Activated CD4-positive, alpha-beta memory T cell treated with anti-CD3 and anti-CD28 coated beads, Interleukin-2, amount 10 ng/mL, durations not matched to agents 7 days and 5 days (primary cell): ENCODE measurements at regions not wholly inside any gene's neighbourhood (a gene's known extent, or its start where the extent isn't known, plus 50 kb on each side); places are given as distances from the start of the nearest gene placed in this dataset.

ENCODE experiments used
- CTCF ChIA-PET: fragments of 350-600 bp; sonication (Branson Sonifier 250); formaldehyde crosslinking; loops from one replicate; lab custom pipeline; 2021; ENCODE audit warnings: antibody characterized with exemption, inconsistent platforms; lab: Charles Lee
- POLR2A ChIA-PET: fragments of 350-600 bp; sonication (Branson Sonifier 250); formaldehyde crosslinking; loops from one replicate; lab custom pipeline; 2021; ENCODE audit warnings: antibody characterized with exemption; lab: Charles Lee
- DNase-seq: peaks from one replicate; pipeline ENCODE4 v3.0.0-alpha.2; 2020
- H3K27ac Mint-ChIP-seq: one replicate; pipeline ENCODE4 v1.8.0; 2021; ENCODE audit warnings: mild to moderate bottlenecking, mixed read lengths
- H3K27me3 Mint-ChIP-seq: one replicate; pipeline ENCODE4 v1.8.0; 2021; ENCODE audit warnings: mixed read lengths
- H3K36me3 Mint-ChIP-seq: one replicate; pipeline ENCODE4 v1.8.0; 2021; ENCODE audit warnings: low read depth, mixed read lengths
- H3K4me1 Mint-ChIP-seq: one replicate; pipeline ENCODE4 v1.8.0; 2021; ENCODE audit warnings: mixed read lengths
- H3K4me3 Mint-ChIP-seq: one replicate; pipeline ENCODE4 v1.8.0; 2021; ENCODE audit warnings: mild to moderate bottlenecking, mixed read lengths
- H3K9me3 Mint-ChIP-seq: one replicate; pipeline ENCODE4 v1.8.0; 2021; ENCODE audit warnings: mixed read lengths

DNA sequence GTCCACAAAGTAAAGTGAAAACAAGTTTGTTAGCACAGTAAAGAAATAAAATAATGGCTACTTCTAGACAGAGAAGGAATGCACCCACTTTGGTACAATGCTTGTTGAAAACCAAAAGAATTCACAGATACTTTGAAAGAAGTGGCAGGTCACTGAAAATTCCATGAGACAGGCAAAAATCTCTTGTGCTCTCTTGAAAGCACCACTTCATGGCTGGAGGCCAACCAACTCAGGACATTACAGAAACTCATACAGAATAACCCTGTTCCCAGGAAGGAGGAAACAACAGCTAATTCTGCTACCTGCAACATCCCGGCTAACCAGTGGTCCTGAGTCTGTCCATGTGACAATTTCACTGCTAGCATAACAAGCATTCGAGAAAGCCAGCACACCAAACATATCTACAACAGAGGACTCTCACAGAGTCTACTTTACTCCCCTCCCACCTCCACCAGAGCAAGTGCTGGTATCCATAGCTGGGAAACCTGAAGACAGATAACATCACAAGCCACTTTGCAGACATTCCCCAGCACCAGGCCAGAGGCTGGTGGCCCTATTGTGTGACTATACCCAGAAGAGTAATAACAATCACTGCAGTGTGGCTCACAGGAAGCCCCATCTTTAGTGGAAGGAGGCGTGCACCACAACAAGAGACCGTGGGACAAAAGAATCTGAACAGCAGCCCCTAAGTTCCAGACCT lies 255.3 kb upstream of the SLITRK3 start:
- POLR2A ChIA-PET = no interaction called here
- H3K4me3 Mint-ChIP-seq = no peak overlapping the region

DNA sequence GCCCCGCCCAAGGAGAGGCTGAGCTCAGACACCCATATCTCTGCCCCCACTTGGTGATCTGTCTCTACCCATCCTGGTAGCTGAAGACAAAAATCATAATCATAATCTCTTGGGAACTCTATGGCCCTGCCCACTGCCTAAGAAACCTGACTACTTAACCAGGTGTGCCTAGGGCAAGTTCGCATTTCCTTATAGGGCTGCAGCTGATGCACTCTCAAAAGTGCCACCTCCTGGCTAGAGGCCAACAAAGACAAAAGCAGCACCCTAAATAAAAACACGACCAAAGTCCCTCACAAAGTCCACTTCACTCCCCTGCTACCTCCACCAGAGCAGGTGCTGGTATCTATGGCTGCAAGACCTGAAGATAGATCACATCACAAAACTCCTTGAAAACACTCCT lies 250.4 kb upstream of the SLITRK3 start:
- H3K4me3 Mint-ChIP-seq = no peak overlapping the region
- ChIA-PET CTCF (no interaction called here), POLR2A (no interaction called here)
- no peaks in the 10 kb centered on the region for H3K36me3 Mint-ChIP-seq
- H3K27me3 Mint-ChIP-seq = no peaks in the 10 kb centered on the region
- DNase-seq = no peak
- H3K9me3 Mint-ChIP-seq = peaks cover 2% of the 10 kb centered on the region
- H3K27ac Mint-ChIP-seq = no peak overlapping the region
- H3K4me1 Mint-ChIP-seq = no peaks in the 10 kb centered on the region

More for the DNA sequence above, 255.3 kb upstream of the SLITRK3 start:
- Mint-ChIP-seq H3K9me3 (peaks cover 4% of the 10 kb centered on the region), H3K4me1 (no peaks in the 10 kb centered on the region), H3K36me3 (no peaks in the 10 kb centered on the region), H3K27ac (no peak overlapping the region), H3K27me3 (no peaks in the 10 kb centered on the region)
- DNase-seq = no peak
- CTCF ChIA-PET = no interaction called here

DNA sequence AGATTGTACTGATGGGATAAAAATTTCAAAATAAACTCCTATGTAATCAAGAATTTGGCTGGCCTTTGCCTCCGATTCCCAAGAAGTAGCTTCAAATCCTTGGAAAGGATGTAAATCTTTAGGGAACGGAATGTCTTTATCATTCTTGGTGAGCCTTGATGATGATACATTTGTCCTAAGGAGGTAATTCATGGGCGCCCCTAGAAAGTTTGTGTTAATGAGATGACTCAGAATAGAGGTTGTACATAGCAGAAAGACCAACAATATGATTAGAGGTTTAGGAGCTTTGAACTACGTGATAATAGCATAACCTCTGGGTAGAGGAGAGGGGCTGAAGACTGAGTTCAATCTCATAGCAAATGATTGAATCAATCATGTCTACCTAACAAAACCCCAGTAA lies 248.6 kb upstream of the SLITRK3 start:
- no peak overlapping the region for H3K4me3 Mint-ChIP-seq
- H3K36me3 Mint-ChIP-seq = no peaks in the 10 kb centered on the region
- POLR2A ChIA-PET = no interaction called here
- DNase-seq = no peak
- CTCF ChIA-PET = interaction anchor here (0.7 kb wide), 1 partner anchor 97 kb away, joined by 4 read pairs; no protein-coding TSS in a partner anchor
- H3K27ac Mint-ChIP-seq = no peak overlapping the region
- peaks cover 2% of the 10 kb centered on the region for H3K9me3 Mint-ChIP-seq
- no peaks in the 10 kb centered on the region for H3K4me1 Mint-ChIP-seq
- no peaks in the 10 kb centered on the region for H3K27me3 Mint-ChIP-seq

DNA sequence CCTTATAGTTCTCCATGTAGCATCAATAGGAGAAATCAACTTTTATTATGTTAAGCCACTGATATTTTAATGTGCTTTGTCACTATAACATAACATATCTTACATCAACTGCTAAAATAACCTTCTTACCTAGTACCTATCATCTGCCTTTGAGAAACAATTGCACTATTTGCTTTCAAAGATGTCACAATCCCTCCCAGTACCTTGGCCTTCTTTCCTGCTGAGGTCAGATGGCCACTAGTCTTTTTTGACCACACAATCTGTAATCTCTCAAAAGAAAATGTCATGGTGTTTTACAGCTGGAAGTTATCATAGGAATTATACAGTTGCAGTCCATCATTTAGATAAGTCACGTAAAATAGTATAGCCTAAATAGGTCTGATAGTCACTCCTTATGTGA lies 247.5 kb upstream of the SLITRK3 start:
- Mint-ChIP-seq H3K27me3 (no peaks in the 10 kb centered on the region), H3K36me3 (no peaks in the 10 kb centered on the region), H3K4me3 (no peak overlapping the region), H3K27ac (no peak overlapping the region), H3K9me3 (peaks cover 2% of the 10 kb centered on the region), H3K4me1 (no peaks in the 10 kb centered on the region)
- no peak for DNase-seq
- ChIA-PET CTCF (no interaction called here), POLR2A (no interaction called here)

DNA sequence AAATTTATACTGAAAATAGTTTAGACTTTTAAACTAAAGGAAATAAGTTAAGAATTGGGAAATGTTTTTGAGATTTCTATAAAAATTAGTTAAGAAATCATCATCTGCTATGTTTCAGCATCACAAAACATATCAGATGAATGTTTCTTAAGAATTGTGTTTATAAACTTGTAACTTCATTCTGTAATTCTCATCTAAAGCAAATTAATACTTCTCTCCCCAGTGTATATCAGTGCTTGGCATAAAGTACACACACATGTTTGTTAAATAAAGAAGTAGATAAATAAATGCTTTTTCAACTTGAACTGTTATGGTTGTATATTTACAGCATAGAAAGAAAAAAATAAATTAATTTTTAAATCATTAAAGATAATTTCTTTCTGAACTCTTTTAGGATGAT lies 245.9 kb upstream of the SLITRK3 start:
- ChIA-PET CTCF (no interaction called here), POLR2A (no interaction called here)
- DNase-seq = no peak
- Mint-ChIP-seq H3K4me3 (no peak overlapping the region), H3K36me3 (no peaks in the 10 kb centered on the region), H3K27me3 (no peaks in the 10 kb centered on the region), H3K27ac (no peak overlapping the region), H3K9me3 (no peaks in the 10 kb centered on the region), H3K4me1 (no peaks in the 10 kb centered on the region)

DNA sequence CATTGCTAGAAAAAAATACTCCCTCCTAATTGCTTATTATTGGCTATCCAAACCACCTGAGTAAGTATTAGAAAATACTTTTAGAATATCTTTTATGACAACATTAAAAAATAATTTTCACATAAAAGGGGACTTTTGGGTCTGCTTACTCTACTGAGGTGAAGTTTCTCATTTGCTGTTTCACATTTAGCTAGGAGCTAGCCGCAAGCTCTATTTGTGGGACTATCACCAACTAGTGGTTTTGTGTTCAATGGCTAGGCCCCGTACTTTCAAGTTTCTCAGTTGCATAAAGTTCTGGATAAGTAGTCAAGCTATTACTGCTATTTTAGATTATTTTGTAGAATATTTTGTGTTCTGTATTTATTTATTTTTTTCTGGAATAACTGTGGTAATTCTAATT lies 244.2 kb upstream of the SLITRK3 start:
- Mint-ChIP-seq H3K36me3 (no peaks in the 10 kb centered on the region), H3K9me3 (no peaks in the 10 kb centered on the region), H3K4me1 (no peaks in the 10 kb centered on the region), H3K27ac (no peak overlapping the region), H3K27me3 (no peaks in the 10 kb centered on the region), H3K4me3 (no peak overlapping the region)
- DNase-seq = no peak
- ChIA-PET CTCF (no interaction called here), POLR2A (no interaction called here)

DNA sequence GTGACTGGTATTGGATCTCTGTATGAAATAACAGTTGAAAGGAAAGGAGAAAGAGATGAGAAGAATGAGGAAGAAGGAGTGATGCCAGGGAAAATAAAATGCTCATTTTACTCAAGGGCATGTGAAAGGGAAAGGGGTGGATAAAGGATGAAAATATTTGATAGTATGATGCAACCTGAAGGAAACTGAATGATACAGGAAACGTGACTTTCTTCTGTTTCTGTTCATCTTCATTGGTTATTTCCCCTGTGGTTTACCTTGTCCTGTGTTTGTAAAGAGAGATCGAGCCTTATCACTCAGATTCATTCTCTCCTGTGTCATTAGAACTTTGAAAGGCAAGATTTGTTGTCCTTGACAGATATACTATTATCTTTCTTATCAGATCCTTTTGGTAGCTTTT lies 243.6 kb upstream of the SLITRK3 start:
- no peaks in the 10 kb centered on the region for H3K36me3 Mint-ChIP-seq
- peaks cover 3% of the 10 kb centered on the region for H3K9me3 Mint-ChIP-seq
- POLR2A ChIA-PET = no interaction called here
- DNase-seq = no peak
- no peaks in the 10 kb centered on the region for H3K4me1 Mint-ChIP-seq
- no peak overlapping the region for H3K4me3 Mint-ChIP-seq
- CTCF ChIA-PET = no interaction called here
- no peak overlapping the region for H3K27ac Mint-ChIP-seq
- no peaks in the 10 kb centered on the region for H3K27me3 Mint-ChIP-seq

DNA sequence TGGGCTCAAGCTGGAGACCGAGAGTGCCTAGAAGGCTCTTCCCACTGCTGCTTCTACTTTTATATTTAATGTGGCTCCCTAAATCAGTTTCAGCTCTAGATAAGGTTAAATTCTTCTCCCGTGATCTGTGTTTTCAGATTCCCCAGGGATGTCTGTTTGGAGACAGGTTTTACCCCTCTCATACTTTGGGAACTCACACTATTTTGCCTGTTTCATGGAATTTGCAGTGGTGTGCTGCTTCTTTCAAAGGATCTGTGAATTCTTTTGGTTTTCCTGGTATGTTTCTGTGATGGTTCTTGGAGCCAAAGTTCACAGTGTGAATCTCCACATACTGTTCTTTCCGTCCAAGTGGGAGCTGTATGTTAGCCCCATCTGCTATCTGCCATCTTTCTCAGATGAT lies 238.3 kb upstream of the SLITRK3 start:
- no peak overlapping the region for H3K4me3 Mint-ChIP-seq
- no peak overlapping the region for H3K27ac Mint-ChIP-seq
- no peaks in the 10 kb centered on the region for H3K36me3 Mint-ChIP-seq
- peaks cover 8% of the 10 kb centered on the region for H3K9me3 Mint-ChIP-seq
- H3K27me3 Mint-ChIP-seq = no peaks in the 10 kb centered on the region
- DNase-seq = no peak
- ChIA-PET CTCF (no interaction called here), POLR2A (no interaction called here)
- no peaks in the 10 kb centered on the region for H3K4me1 Mint-ChIP-seq

DNA sequence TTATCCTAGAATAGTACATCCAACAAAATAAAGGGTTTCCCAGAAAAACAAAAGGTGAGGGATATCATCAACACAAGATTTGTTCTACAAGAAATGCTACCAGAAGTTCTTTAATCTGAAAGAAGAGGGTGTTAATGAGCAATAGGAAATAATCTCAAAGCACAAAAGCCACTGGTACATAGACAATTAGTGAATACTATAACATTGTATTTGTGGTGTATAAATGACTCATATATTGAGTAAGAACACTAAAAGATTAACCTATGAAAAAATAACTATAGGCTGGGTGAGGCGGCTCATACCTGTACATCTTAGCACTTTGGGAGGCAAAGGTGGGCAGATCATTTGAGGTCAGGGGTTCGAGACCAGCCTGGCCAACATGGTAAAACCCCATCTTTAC lies 210.2 kb upstream of the SLITRK3 start:
- H3K27ac Mint-ChIP-seq = no peak overlapping the region
- no peaks in the 10 kb centered on the region for H3K27me3 Mint-ChIP-seq
- H3K4me3 Mint-ChIP-seq = no peak overlapping the region
- no peaks in the 10 kb centered on the region for H3K36me3 Mint-ChIP-seq
- no peaks in the 10 kb centered on the region for H3K4me1 Mint-ChIP-seq
- POLR2A ChIA-PET = no interaction called here
- H3K9me3 Mint-ChIP-seq = peaks cover 3% of the 10 kb centered on the region
- no peak for DNase-seq
- CTCF ChIA-PET = no interaction called here

DNA sequence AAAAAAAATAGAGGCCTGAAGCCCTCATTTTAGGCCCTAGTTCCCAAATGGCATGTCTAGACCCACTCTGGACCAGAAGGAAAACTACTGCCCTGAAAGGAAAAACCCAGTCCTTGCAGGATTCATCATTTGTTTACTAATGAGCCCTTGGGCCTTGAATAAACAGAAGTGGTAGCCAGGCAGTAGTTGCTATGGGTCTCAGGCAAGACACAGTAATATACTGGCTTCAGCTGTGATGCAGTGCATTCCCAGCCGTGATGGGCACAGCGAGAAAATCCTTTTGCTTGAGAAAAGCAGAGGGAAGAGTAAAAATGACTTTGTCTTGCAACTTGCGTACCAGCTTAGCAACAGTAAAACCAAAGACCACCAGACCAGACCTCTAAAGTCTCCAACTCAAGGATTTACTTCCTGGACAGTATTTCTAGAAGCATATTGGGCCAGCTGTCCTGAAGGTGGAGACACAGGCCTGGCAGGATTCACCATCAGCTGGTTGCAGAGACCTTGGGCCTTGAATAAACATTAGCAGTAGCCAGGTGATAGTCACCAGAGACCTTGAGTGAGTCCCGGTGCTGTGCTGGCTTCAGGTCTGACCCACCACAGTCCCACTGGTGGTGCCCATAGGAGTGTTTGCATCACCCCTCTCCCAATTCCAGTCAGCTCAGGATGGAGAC lies 208.3 kb upstream of the SLITRK3 start:
- Mint-ChIP-seq H3K27ac (no peak overlapping the region), H3K36me3 (no peaks in the 10 kb centered on the region), H3K4me1 (no peaks in the 10 kb centered on the region), H3K9me3 (peaks cover 3% of the 10 kb centered on the region), H3K4me3 (no peak overlapping the region), H3K27me3 (no peaks in the 10 kb centered on the region)
- CTCF ChIA-PET = no interaction called here
- no peak for DNase-seq
- POLR2A ChIA-PET = no interaction called here

DNA sequence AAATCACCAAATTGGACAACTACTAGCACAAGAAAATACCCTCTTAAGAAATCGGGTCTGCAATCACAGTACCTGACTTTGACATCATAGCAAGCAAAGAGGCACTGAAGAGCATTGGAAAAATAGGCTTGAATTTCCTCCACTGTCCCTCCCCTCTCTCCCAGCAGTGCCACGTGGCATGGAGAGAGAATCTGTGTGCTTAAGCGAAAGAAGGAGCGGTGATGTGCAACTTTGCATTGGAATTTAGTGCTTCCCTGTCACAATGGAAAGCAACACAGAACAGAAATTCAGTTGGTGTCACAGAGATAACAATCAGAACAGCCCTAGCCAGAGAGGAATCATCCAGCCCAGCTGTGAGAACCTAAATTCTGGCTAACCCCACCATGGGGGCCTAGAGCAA lies 207.5 kb upstream of the SLITRK3 start:
- CTCF ChIA-PET = no interaction called here

DNA sequence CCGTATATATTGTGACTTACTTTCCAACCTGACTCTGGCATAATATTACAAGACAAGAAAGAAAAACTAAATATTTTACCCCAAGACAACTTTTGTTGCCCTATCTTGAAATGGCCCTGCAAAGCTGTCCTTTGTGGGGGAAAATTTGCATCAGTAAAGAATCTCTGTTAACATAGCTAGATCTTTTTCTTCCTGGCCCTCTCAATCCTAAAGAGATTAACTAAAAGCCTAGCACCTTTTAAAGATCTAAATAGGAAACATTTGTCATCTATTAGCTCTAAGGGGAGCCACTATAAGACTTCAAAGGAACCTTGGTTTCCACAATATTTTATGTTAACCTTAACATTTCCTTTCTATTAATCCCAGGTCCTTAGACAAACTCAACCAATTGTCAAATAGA lies 199.0 kb upstream of the SLITRK3 start:
- H3K36me3 Mint-ChIP-seq = no peaks in the 10 kb centered on the region
- CTCF ChIA-PET = no interaction called here
- POLR2A ChIA-PET = no interaction called here
- H3K4me1 Mint-ChIP-seq = no peaks in the 10 kb centered on the region
- H3K4me3 Mint-ChIP-seq = no peak overlapping the region
- H3K9me3 Mint-ChIP-seq = peaks cover under 1% of the 10 kb centered on the region
- no peak for DNase-seq
- no peak overlapping the region for H3K27ac Mint-ChIP-seq
- H3K27me3 Mint-ChIP-seq = no peaks in the 10 kb centered on the region

More for the DNA sequence above, 207.5 kb upstream of the SLITRK3 start:
- DNase-seq = no peak
- Mint-ChIP-seq H3K4me3 (no peak overlapping the region), H3K36me3 (no peaks in the 10 kb centered on the region), H3K27ac (no peak overlapping the region), H3K9me3 (peaks cover 3% of the 10 kb centered on the region), H3K27me3 (no peaks in the 10 kb centered on the region), H3K4me1 (no peaks in the 10 kb centered on the region)
- POLR2A ChIA-PET = no interaction called here

DNA sequence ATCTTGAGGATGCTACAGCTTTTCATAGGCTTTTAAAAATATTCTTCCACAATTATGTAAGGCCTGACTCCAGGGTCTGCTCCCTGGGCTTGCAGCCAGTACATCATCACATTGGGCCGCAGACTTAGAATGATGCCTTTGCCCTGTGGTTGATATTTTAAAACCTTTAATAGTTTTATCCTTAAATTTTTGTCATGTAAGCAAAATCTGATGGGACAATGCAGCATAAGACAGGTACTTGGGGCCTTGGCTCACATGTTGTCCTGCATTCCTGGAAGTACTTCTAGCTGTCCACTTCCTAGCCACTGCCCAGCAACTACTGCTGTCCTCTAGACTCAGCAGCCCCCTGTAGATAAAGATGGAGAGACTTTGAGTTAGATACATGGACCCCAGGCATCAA lies 197.3 kb upstream of the SLITRK3 start:
- CTCF ChIA-PET = no interaction called here
- POLR2A ChIA-PET = no interaction called here
- H3K27ac Mint-ChIP-seq = no peak overlapping the region
- H3K4me1 Mint-ChIP-seq = no peaks in the 10 kb centered on the region
- no peak for DNase-seq
- peaks cover 2% of the 10 kb centered on the region for H3K9me3 Mint-ChIP-seq
- H3K36me3 Mint-ChIP-seq = no peaks in the 10 kb centered on the region
- H3K27me3 Mint-ChIP-seq = no peaks in the 10 kb centered on the region
- no peak overlapping the region for H3K4me3 Mint-ChIP-seq

DNA sequence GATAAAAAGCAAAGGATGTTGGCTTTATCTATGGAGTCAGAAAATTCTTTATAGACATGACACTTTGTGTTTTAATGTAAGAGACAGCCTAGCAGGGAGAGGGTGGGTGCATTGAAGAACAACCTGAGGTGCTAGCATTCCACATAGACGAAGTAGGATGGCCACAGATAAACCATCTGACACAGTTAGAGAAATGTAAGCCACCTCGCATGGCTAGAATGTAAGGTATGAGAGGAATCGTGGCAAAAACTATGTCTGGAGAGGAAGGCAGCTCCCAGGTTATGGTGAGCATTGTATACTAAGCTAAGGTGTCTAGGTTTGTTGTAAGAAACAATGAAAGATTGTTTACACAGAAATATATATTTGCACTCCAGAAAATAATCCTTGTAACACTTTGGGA lies 194.0 kb upstream of the SLITRK3 start:
- H3K36me3 Mint-ChIP-seq = no peaks in the 10 kb centered on the region

More for the DNA sequence above, 194.0 kb upstream of the SLITRK3 start:
- Mint-ChIP-seq H3K4me1 (no peaks in the 10 kb centered on the region), H3K27me3 (no peaks in the 10 kb centered on the region), H3K9me3 (peaks cover 5% of the 10 kb centered on the region), H3K27ac (no peak overlapping the region), H3K4me3 (no peak overlapping the region)
- DNase-seq = no peak
- ChIA-PET CTCF (no interaction called here), POLR2A (no interaction called here)
